DMS 273 (cell line): ENCODE measurements at regions not wholly inside any gene's neighbourhood (a gene's known extent, or its start where the extent isn't known, plus 50 kb on each side); places are given as distances from the start of the nearest gene placed in this dataset.

Experiments used
- DNase-seq: peaks from one replicate; lab custom pipeline; 2025; ENCODE audit not compliant: unreplicated experiment; lab: John Stamatoyannopoulos, UW

GRCh38 chr22:48756146-48757111, 1071.2 kb downstream of the BRD1 start:
- no peak for DNase-seq

DNA sequence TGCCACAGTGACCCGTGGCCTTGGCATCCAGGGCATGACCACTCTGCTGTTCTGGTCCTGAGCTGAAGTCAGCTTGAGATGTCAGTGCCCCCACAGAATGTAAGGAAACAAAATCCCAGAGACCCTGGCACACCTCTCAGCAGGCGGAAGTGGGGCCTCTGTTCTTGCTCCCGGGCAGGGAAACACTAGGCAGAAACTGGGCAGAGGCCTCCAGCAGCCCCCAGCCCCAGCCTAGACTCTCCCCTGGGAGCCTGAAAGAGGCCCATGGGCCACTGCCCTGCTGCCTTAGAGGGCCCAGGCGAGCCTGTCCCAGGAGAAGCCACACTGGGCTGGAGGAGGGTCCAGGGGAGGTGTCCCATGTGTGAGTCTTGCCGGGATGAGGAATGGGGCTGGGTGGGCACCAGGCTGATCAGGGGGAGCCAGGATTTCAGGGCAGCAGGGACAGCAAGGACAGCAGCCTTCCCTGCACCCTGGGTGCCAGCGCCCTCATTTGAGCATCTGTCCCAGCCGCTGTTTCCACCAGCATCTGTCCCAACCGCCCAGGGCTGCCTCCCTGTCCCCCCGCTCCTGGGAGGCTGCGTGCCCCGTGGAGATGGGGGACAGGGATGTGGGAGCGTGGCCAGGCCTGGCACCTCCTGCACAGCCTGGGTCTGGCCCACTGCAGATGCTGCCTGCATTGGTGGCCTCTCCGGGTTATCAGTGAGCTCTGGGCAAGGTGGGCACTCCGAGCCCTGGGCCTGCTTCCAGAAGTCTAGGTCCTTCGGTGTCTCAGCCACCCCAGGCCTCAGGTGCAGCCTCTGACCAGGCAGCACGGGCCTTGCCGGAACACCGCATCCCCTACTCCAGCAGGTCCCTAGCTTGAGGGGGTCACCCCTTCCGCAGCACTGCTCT, 1072.4 kb downstream of the BRD1 start:
- no peak for DNase-seq

DNA sequence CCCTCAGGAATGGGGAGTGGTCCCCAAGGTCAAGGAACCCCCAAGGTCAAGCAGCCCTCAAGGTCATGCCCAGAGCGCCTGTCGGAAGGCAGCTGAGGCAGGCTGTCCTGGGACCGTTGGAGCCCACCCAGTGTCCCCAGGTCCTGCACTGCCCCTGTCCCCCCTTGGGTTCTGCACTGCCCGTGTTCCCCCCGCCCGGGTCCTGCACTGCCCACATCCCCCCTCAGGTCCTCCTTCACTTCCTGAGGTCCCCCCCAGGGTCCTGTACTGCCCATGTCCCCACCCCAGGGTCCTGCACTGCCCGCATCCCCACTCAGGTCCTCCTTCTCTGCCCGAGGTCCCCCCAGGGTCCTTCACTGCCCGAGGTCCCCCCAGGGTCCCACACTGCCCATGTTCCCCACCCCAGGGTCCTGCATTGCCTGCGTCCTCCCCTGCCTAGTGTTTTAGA, 1073.0 kb downstream of the BRD1 start:
- DNase-seq: no peak

DNA sequence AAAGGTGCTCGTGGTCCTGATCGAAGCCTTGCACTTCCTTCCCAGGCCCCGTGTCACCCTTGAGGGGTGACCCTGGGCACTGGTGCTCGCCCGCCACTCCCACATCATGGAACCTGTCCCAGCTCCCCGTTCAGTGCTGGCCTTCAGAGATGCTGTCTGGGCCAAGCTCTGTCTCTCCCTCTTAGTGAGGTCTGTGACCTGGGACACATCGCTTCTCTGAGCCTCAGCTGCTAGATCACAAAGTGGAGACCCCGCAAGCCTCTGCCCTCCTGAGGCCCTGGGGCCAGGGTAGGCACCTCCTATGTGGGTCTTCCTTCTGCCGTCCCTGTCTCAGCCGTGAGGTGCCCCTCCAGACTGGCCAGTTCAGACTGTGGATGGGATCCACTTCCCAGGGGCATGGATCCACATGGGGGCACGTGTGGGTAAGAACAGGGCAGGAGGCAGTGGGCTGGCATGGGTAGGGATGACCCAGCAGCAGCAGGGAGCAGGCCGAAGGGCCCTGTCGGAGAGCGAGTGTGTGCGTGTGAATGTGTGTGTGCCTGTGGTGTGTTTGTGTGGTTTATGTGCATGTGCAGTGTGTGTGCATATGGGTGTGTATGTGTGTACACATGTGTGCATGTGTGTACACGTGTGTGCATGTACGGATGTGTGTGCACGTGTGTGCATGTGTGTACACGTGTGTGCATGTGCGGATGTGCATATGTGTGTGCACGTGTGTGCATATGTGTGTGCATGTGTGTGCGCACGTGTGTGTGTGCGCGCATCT, 1073.7 kb downstream of the BRD1 start:
- DNase-seq: no peak

GRCh38 chr22:48753381-48753730, 1074.3 kb downstream of the BRD1 start:
- no peak for DNase-seq

DNA sequence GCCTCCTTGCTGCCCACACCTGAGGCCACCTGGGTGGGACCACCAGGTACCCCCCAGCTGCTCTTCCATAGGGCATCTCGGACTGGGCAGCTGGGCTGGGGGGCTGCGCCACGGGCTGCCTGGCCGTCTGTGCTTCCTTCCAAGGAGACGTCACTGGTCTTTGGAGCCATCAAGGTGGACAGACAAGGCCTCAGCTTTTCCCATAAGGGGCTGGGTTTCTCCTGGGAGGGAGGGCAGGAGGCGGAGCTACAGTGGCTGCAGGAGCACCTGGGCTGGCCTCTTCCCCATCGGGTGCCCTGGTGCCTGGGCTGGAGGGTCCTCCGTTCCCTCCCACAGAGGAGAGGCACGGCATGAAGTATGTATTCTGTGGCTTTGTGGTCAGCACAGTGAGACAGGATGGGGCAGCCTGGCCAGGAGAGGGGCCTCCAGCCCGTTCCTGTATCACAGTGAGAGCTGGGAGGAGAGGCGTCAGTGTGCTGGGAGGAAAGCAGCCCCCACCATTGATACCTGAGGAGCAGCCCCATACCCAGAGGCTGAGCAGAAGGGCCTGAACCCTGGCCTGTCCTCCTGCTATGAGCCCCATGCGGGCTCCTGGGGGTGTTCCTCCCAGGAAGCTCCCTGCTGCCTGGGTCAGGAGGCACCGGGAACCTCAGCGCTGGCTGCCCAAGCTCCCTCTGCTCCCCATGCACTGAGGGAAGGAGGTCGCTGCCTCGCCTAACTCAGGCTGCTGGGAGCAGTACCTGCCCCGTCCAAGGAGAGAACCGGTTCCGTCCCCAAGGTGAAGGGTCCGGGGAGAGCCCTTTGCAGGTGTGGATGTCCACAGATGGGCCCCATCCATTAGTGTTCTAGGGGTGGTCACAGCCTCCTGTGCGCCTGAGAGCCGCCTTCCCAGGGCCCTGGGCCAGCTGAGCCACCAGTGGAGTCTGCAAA, 1075.0 kb downstream of the BRD1 start:
- DNase-seq: no peak

DNA sequence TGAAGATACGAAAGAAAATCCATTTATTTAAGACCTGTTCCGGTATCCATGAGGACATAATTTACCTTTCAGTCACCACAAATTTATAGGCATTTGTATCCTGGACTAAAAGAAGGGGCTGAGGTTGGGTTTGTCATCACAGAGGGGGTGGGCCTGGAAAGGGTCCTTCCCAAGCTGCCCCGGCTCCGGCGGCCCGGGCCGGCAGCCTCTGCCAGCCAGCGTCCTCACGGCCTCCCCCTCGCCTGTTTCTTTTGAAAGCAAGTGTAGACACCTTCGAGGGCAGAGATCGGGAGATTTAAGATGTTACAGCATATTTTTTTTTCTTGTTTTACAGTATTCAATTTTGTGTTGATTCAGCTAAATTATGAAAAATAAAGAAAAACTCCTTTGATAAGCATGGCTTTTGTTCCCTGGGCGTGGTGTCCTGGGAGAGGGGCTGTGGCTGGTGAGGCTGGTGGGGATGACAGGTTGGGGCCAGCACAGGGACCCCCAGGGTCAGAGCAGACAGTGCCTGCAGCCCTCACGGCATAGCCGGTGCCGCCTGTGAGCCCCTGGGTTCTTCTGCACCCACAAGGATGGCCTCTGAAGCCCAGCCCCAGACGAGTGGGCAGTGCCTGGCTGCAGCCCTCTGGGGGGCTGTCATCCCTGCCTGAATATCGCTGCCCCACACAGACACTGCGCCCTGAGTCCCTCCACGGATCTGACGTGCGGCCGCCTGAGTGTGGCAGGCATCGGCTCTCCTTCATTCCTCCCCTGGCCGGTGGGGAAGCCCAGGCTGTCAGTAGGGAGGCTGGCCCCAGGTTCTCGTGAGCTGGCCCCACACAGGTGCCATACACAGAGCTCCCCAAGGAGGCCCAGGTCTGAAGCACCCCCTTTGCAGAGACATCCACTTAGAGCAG, 1075.9 kb downstream of the BRD1 start:
- DNase-seq: no peak

DNA sequence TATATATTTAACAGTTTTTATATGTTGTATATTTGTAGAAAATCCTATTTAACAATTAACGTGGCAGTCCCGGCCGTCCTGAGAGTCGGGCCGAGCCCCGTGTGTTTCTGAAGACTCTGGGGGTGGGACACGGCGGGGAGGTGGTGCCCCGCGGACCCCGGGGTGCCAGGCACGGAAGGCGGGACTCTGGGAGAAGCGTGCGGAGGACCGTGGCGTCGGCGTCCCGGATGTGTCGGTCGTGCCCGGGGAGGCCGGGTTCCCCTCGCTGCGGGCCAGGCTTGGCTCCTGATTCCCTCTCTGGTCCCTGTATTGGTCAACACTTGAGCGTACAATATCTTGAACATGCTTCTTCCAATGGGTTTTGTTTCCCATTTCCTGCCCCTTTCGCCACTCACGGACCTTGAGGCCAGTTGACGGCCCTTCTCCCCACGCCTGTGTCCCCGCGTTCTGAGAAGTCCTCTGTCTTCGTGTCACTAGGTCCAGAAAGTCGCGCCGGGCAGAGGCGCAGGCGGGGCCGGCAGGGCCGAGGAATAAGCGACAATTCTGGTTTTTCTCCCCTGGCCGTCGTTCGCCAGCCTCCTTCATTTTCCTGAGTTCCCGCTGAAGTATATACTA, 1076.7 kb downstream of the BRD1 start:
- no peak for DNase-seq

DNA sequence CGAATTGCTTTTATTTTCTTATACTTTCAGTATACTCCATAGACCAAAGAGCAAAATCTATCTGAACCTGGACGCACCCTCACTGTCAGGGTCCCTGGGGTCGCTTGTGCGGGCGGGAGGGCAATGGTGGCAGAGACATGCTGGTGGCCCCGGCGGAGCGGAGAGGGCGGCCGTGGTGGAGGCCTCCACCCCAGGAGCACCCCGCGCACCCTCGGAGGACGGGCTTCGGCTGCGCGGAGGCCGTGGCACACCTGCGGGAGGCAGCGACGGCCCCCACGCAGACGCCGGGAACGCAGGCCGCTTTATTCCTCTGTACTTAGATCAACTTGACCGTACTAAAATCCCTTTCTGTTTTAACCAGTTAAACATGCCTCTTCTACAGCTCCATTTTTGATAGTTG, 1077.4 kb downstream of the BRD1 start:
- no peak for DNase-seq

GRCh38 chr22:48749555-48750227, 1078.0 kb downstream of the BRD1 start:
- no peak for DNase-seq

DNA sequence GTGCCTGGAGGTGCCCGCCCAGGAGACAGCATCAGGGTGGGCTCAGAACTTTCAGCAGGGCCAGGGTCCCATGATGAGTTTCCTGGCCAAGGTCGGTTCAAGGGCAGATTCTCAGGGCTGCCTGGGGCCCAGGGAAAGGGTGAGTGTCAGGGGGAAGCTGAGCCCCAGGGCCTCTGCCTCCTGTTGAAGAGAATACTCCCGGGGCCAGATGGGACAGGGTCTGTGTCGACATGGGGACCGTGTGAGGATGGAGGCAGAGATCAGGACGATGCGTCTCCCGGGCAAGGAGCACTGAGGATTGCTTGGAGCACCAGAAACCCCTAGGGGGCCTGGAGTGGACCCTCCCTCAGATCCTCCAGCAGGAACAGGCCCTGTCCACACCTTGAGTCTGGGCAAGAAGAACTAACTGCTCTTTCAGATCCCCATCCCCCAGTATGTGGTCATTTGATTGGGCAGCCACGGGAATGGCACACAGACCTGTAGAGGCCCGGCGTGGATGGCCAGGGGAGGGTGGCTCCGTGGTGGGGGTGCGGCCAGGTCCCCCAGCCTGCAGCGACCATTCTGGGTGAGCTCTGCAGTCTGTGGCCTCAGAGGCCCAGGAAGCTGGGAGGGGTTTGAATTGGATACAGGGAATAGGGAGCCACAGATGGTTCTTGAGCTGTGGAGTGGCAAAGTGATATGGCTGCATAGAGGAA, 1078.7 kb downstream of the BRD1 start:
- no peak for DNase-seq

- no peak for DNase-seq
These were observed 1079.4 kb downstream of the BRD1 start for GRCh38 chr22:48748113-48748859.

GRCh38 chr22:48746789-48747425, 1080.8 kb downstream of the BRD1 start:
- no peak for DNase-seq

- DNase-seq: no peak
These were observed 1081.6 kb downstream of the BRD1 start for GRCh38 chr22:48745842-48746788.
